H1 (cell line): ENCODE measurements at regions not wholly inside any gene's neighbourhood (a gene's known extent, or its start where the extent isn't known, plus 50 kb on each side); places are given as distances from the start of the nearest gene placed in this dataset.

Source experiments
- CTCF ChIA-PET: fragments of 300-600 bp; sonication (Branson Sonifier 250); formaldehyde crosslinking; loops from one replicate; lab custom pipeline; 2021; ENCODE audit not compliant: partially characterized antibody; lab: Charles Lee
- POLR2A ChIA-PET: fragments of 300-600 bp; sonication (Branson Sonifier 250); formaldehyde crosslinking; loops from one replicate; lab custom pipeline; 2021; ENCODE audit warnings: inconsistent platforms; ENCODE audit not compliant: partially characterized antibody; lab: Charles Lee
- DNase-seq, 2 experiments: peaks; one replicate each; pipeline versions ENCODE4 v3.0.0 to v3.0.0-alpha.2; 2010 to 2022; ENCODE audit warnings: low spot score in 2 of 2, low read depth in 1 of 2, mixed read lengths in 1 of 2
- FAIRE-seq: peaks from 2 replicates; lab custom pipeline; 2011; peaks lifted over from hg19 to GRCh38; lab: Jason Lieb, UNC
- H2AFZ ChIP-seq: 2 replicates; pipeline ENCODE4 v1.8.1; 2012; ENCODE audit warnings: low read length, inconsistent platforms
- H2AK5ac ChIP-seq: 2 replicates; pipeline ENCODE4 v1.6.1; 2013; ENCODE audit warnings: low read depth, low read length
- H2BK120ac ChIP-seq: replicated peaks from 2 replicates; pipeline ENCODE3; 2013; ENCODE audit warnings: low read depth, low read length, inconsistent platforms
- H2BK12ac ChIP-seq: 2 replicates; pipeline ENCODE4 v1.6.1; 2013; ENCODE audit warnings: low read depth, low read length
- H2BK15ac ChIP-seq: 2 replicates; pipeline ENCODE4 v1.6.1; 2013; ENCODE audit warnings: low read length
- H2BK20ac ChIP-seq: 2 replicates; pipeline ENCODE4 v1.6.1; 2013; ENCODE audit warnings: low read length
- H2BK5ac ChIP-seq: 2 replicates; pipeline ENCODE4 v1.6.1; 2013; ENCODE audit warnings: low read depth, low read length
- H3K14ac ChIP-seq: 2 replicates; pipeline ENCODE4 v1.6.1; 2013; ENCODE audit warnings: inconsistent platforms; ENCODE audit not compliant: insufficient read length
- H3K18ac ChIP-seq: 2 replicates; pipeline ENCODE4 v1.6.1; 2013; ENCODE audit warnings: low read length; ENCODE audit errors: extremely low read depth
- H3K23ac ChIP-seq: 2 replicates; pipeline ENCODE4 v1.6.1; 2013; ENCODE audit warnings: inconsistent platforms; ENCODE audit not compliant: insufficient read length
- H3K23me2 ChIP-seq: 2 replicates; pipeline ENCODE4 v1.6.1; 2013; ENCODE audit warnings: low read depth, low read length
- H3K27ac ChIP-seq: 2 replicates; pipeline ENCODE4 v1.6.1; 2011; ENCODE audit warnings: low read depth, low read length, inconsistent platforms
- H3K27me3 ChIP-seq, 4 experiments: replicated peaks in 1 of 4; 1 replicate in 1 of 4; 2 replicates in 3 of 4; pipeline versions ENCODE4 v1.6.1 to v1.8.1; 2011 to 2013; ENCODE audit warnings: low read length in 3 of 4, mild to moderate bottlenecking in 3 of 4, inconsistent platforms in 2 of 4, mixed read lengths in 2 of 4, moderate library complexity in 1 of 4; ENCODE audit not compliant: control insufficient read depth in 3 of 4, insufficient read depth in 3 of 4; ENCODE audit errors: extremely low read depth in 1 of 4
- H3K36me3 ChIP-seq, 4 experiments: 2 replicates each; pipeline versions ENCODE4 v1.6.1 to v1.8.1; 2011 to 2013; ENCODE audit warnings: mild to moderate bottlenecking in 4 of 4, low read length in 3 of 4, moderate library complexity in 2 of 4, control low read depth in 1 of 4, inconsistent platforms in 1 of 4; ENCODE audit not compliant: insufficient read depth in 4 of 4, control insufficient read depth in 2 of 4
- H3K4ac ChIP-seq: replicated peaks from 2 replicates; pipeline ENCODE3; 2013; ENCODE audit warnings: low read length, low read depth, mixed read lengths, inconsistent platforms; ENCODE audit not compliant: insufficient read length
- H3K4me1 ChIP-seq, 4 experiments: replicated peaks in 1 of 4; 1 replicate in 1 of 4; 2 replicates in 3 of 4; pipeline versions ENCODE4 v1.6.1 to v1.8.1; 2011 to 2013; ENCODE audit warnings: low read length in 3 of 4, inconsistent platforms in 2 of 4, mixed read lengths in 1 of 4; ENCODE audit not compliant: insufficient read depth in 4 of 4, control insufficient read depth in 3 of 4
- H3K4me2 ChIP-seq, 2 experiments: 2 replicates each; pipeline versions ENCODE4 v1.6.1 to v1.8.1; 2011 to 2013; ENCODE audit warnings: low read depth in 2 of 2, low read length in 2 of 2, control low read depth in 1 of 2, inconsistent platforms in 1 of 2, mild to moderate bottlenecking in 1 of 2; ENCODE audit not compliant: insufficient read depth in 1 of 2
- H3K4me3 ChIP-seq, 4 experiments: fragments of 200-600, 300-600 bp in 1 of 4; sonication (generic), shearing (Covaris generic), sonication (Bioruptor Twin) in 1 of 4; 2 replicates each; pipeline versions ENCODE4 v1.5.1 to v1.8.1; 2011 to 2016; ENCODE audit warnings: low read length in 4 of 4, low read depth in 3 of 4, control low read depth in 2 of 4, inconsistent platforms in 2 of 4, mild to moderate bottlenecking in 2 of 4, mixed read lengths in 1 of 4, moderate library complexity in 1 of 4; ENCODE audit not compliant: insufficient read depth in 2 of 4; ENCODE audit errors: extremely low read depth in 1 of 4
- H3K56ac ChIP-seq: replicated peaks from 2 replicates; pipeline ENCODE3; 2013; ENCODE audit warnings: low read depth, mild to moderate bottlenecking, mixed read lengths, low read length, inconsistent platforms; ENCODE audit not compliant: insufficient read length
- H3K79me1 ChIP-seq: 2 replicates; pipeline ENCODE4 v1.6.1; 2013; ENCODE audit warnings: low read depth, low read length, control low read depth
- H3K79me2 ChIP-seq, 2 experiments: 2 replicates each; pipeline versions ENCODE4 v1.6.1 to v1.8.1; 2012 to 2013; ENCODE audit warnings: low read length in 2 of 2, mild to moderate bottlenecking in 2 of 2, inconsistent platforms in 1 of 2; ENCODE audit not compliant: insufficient read depth in 2 of 2, control insufficient read depth in 1 of 2
- H3K9ac ChIP-seq, 4 experiments: replicated peaks in 1 of 4; 1 replicate in 1 of 4; 2 replicates in 3 of 4; pipeline versions ENCODE4 v1.6.1 to v1.8.1; 2011 to 2013; ENCODE audit warnings: low read depth in 3 of 4, low read length in 3 of 4, control low read depth in 2 of 4, mild to moderate bottlenecking in 2 of 4, moderate library complexity in 2 of 4, inconsistent platforms in 1 of 4; ENCODE audit errors: extremely low read depth in 1 of 4
- H3K9me3 ChIP-seq, 2 experiments: 2 replicates each; pipeline versions ENCODE4 v1.6.1 to v1.8.1; 2012 to 2013; ENCODE audit warnings: mild to moderate bottlenecking in 2 of 2, moderate library complexity in 2 of 2, control low read depth in 1 of 2, inconsistent platforms in 1 of 2, low read depth in 1 of 2, low read length in 1 of 2, mixed read lengths in 1 of 2; ENCODE audit not compliant: insufficient read depth in 2 of 2
- H4K20me1 ChIP-seq, 2 experiments: replicated peaks in 1 of 2; 2 replicates each; pipeline versions ENCODE3 to v1.8.1; 2011 to 2013; ENCODE audit warnings: inconsistent platforms in 2 of 2, low read length in 2 of 2, mild to moderate bottlenecking in 1 of 2; ENCODE audit not compliant: insufficient read depth in 2 of 2, control insufficient read depth in 1 of 2
- H4K5ac ChIP-seq: 2 replicates; pipeline ENCODE4 v1.6.1; 2013; ENCODE audit warnings: low read length, low read depth, mixed read lengths, inconsistent platforms; ENCODE audit not compliant: insufficient read length
- H4K8ac ChIP-seq: 2 replicates; pipeline ENCODE4 v1.8.0; 2013; ENCODE audit warnings: mild to moderate bottlenecking, moderate library complexity, low read length, inconsistent platforms; ENCODE audit not compliant: insufficient read depth; ENCODE audit errors: extremely low read depth
- H4K91ac ChIP-seq: replicated peaks from 2 replicates; pipeline ENCODE3; 2013; ENCODE audit warnings: low read length, mixed read lengths, inconsistent platforms; ENCODE audit not compliant: insufficient read length
- BRCA1 ChIP-seq: IDR thresholded peaks from 2 replicates; pipeline ENCODE4 v1.6.1; 2012; ENCODE audit warnings: low read depth, low read length, improper control_type of control experiment
- EZH2 ChIP-seq: fragments of 200-600 bp; sonication (generic); IDR thresholded peaks from 2 replicates; pipeline ENCODE4 v1.7.1; 2012; ENCODE audit warnings: low read depth, mild to moderate bottlenecking, moderate library complexity, low read length, inconsistent platforms; ENCODE audit not compliant: severe bottlenecking
- RNF2 ChIP-seq: fragments of 200-900, 300-1000 bp; sonication (generic); IDR thresholded peaks from 2 replicates; pipeline ENCODE4 v1.7.1; 2016; ENCODE audit warnings: borderline replicate concordance, low read depth, mild to moderate bottlenecking, antibody characterized with exemption, low read length; ENCODE audit not compliant: poor library complexity, severe bottlenecking; ENCODE audit errors: missing control alignments
- TCF12 ChIP-seq: IDR thresholded peaks from 2 replicates; pipeline ENCODE4 v1.6.1; 2011; ENCODE audit warnings: low read depth, mild to moderate bottlenecking, low read length
- WGBS, 2 experiments: shearing (Covaris generic) in 1 of 2; methylation state at CpG; one replicate each; pipeline versions ENCODE4 v1.1.6 to v1.1.7; 2013 to 2015; ENCODE audit warnings: low lambda C conversion rate in 2 of 2, mixed read lengths in 2 of 2, inconsistent platforms in 1 of 2, low coverage in 1 of 2, missing lambda C conversion rate in 1 of 2; ENCODE audit not compliant: insufficient replicate concordance in 2 of 2, insufficient coverage in 1 of 2, insufficient read length in 1 of 2; ENCODE audit errors: extremely low coverage in 1 of 2, missing lambda C conversion rate in 1 of 2; 5-methylcytosine and 5-hydroxymethylcytosine counted together
- TF ChIP-seq, protein P1 (sequence below), 3 experiments: IDR thresholded peaks; 1 replicate in 2 of 3; 2 replicates in 1 of 3; pipeline versions ENCODE4 v1.5.1 to v1.6.1; 2011; ENCODE audit warnings: low read length in 3 of 3, mild to moderate bottlenecking in 3 of 3, inconsistent platforms in 2 of 3, low read depth in 1 of 3, moderate library complexity in 1 of 3; ENCODE audit not compliant: insufficient read depth in 1 of 3; ENCODE audit errors: control extremely low read depth in 1 of 3
- TF ChIP-seq, protein P2 (sequence below): IDR thresholded peaks from 2 replicates; pipeline ENCODE4 v1.6.1; 2011; ENCODE audit warnings: low read depth, mild to moderate bottlenecking, low read length; ENCODE audit not compliant: insufficient read depth
- TF ChIP-seq, protein P3 (sequence below): IDR thresholded peaks from 2 replicates; pipeline ENCODE4 v1.6.1; 2012; ENCODE audit warnings: inconsistent platforms

DNA sequence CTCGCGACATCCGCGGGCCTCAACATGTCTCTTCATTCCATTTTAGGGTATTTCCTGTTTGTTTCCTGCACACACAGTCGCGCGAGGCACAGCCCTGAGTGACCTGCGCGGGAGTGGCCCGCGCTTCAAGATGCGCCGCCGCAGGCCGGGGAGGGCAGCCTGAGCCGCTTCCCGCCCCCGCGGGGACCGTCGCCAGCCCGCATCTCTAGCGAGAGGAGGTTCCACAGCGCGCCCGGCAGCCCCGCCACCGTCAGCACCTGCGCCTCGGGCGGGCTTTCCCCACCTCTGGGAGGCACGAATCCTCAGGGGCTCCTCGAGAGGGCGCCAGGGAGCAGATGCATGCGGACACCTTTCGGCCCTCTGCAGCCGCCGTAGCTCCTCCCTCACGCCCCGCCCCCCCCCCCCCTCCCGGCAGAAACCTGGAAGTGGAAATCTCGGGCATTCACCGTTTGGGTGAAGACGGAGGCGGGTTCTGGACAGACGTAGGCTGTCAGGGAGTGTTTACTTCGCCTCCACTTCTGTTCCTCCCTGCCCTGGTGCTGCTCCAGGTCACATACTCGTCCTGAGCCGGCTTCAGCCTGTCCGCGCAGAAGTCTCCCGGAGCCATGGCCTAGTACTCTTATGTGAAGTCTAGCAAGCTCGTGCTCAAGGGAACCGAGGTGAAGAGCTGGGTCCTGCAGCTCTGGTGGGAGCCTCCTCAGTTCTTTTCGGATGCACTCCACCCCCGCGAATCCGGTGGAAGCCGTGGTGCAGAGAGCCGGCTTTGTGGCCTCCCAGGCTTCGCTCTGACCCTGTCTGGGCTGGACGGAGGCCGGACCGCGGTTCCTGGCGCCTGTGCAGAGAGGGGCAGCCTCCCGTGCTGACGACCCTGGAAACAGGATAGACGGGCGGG, 880.5 kb upstream of the DEFB115 start:
- no peak overlapping the region for H3K4ac ChIP-seq
- H3K23me2 ChIP-seq, result no peaks in the 10 kb centered on the region
- no peak overlapping the region for H2BK20ac ChIP-seq
- FAIRE-seq, result no peak
- H3K9me3 ChIP-seq, result peaks cover 6 to 26% of the 10 kb centered on the region in 2 experiments; a peak in 3 of 4 replicates
- TF ChIP-seq EZH2 (no peak), RNF2 (no peak), BRCA1 (no peak), TCF12 (no peak)
- TF ChIP-seq, protein P1, sequence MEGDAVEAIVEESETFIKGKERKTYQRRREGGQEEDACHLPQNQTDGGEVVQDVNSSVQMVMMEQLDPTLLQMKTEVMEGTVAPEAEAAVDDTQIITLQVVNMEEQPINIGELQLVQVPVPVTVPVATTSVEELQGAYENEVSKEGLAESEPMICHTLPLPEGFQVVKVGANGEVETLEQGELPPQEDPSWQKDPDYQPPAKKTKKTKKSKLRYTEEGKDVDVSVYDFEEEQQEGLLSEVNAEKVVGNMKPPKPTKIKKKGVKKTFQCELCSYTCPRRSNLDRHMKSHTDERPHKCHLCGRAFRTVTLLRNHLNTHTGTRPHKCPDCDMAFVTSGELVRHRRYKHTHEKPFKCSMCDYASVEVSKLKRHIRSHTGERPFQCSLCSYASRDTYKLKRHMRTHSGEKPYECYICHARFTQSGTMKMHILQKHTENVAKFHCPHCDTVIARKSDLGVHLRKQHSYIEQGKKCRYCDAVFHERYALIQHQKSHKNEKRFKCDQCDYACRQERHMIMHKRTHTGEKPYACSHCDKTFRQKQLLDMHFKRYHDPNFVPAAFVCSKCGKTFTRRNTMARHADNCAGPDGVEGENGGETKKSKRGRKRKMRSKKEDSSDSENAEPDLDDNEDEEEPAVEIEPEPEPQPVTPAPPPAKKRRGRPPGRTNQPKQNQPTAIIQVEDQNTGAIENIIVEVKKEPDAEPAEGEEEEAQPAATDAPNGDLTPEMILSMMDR (IDR thresholded peaks at IDR 0.05; ENCODE audit: control extremely low read depth in 1 of 3, insufficient read depth in 1 of 3, low read depth in 1 of 3, low read length in 3 of 3), result no peak
- TF ChIP-seq, protein P2, sequence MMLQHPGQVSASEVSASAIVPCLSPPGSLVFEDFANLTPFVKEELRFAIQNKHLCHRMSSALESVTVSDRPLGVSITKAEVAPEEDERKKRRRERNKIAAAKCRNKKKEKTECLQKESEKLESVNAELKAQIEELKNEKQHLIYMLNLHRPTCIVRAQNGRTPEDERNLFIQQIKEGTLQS, result no peak
- TF ChIP-seq, protein P3, sequence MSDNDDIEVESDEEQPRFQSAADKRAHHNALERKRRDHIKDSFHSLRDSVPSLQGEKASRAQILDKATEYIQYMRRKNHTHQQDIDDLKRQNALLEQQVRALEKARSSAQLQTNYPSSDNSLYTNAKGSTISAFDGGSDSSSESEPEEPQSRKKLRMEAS, result no peak
- no peak overlapping the region for H2AK5ac ChIP-seq
- H2BK5ac ChIP-seq, result no peak overlapping the region
- POLR2A ChIA-PET, result no interaction called here
- H3K4me2 ChIP-seq, result peak overlapping the region in 1 of 2 experiments; percentile 3; a peak in 1 of 4 replicates
- H3K27me3 ChIP-seq, result no peaks in the 10 kb centered on the region
- H4K8ac ChIP-seq, result no peak overlapping the region
- WGBS, 2 experiments, result 86% methylated on average over 35 of the region's 70 CpGs; no CpG with 5 or more reads in 1 of the 2 experiments
- DNase-seq, result peak; percentile 27 to 70
- H3K79me2 ChIP-seq, result no peaks in the 10 kb centered on the region
- H2BK120ac ChIP-seq, result no peak overlapping the region
- H3K23ac ChIP-seq, result no peak overlapping the region
- H3K27ac ChIP-seq, result no peak overlapping the region
- H3K4me1 ChIP-seq, result no peaks in the 10 kb centered on the region
- H2BK12ac ChIP-seq, result no peak overlapping the region
- CTCF ChIA-PET, result no interaction called here
- H3K36me3 ChIP-seq, result no peaks in the 10 kb centered on the region
- no peak overlapping the region for H2AFZ ChIP-seq
- no peaks in the 10 kb centered on the region for H3K79me1 ChIP-seq
- no peak overlapping the region for H4K5ac ChIP-seq
- no peak overlapping the region for H2BK15ac ChIP-seq
- H3K14ac ChIP-seq, result no peak overlapping the region
- H3K9ac ChIP-seq, result peak overlapping the region in 1 of 4 experiments; percentile 66; a peak in 1 of 7 replicates
- H4K20me1 ChIP-seq, result no peaks in the 10 kb centered on the region
- H4K91ac ChIP-seq, result no peak overlapping the region
- H3K56ac ChIP-seq, result no peak overlapping the region
- H3K4me3 ChIP-seq, result peak overlapping the region in 1 of 4 experiments; percentile 76; a peak in 2 of 8 replicates
- no peak overlapping the region for H3K18ac ChIP-seq
